ENCODE measurements at regions not wholly inside any gene's neighbourhood (a gene's known extent, or its start where the extent isn't known, plus 50 kb on each side); places are given as distances from the start of the nearest gene placed in this dataset.

DNA sequence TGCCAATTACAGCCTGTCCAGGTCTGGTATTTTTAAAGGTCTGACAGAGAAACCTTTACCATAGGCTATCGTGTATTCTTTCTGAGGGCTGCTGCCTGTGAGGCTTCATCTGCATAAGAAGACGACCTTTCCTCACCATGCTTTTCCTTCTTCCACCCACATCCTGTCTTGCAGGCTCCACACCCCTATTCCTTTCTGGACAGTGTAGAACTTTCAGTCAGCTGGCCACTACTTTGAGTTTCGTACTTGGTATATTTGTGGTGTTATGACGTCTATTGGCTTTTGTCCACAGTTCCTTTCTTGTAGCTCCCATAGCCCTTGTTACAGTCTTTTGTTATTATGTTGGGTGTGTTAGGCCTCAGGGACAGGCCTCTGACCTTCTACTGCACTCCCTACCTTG is 311.4 kb downstream of the RAPGEF2 start:
- H3K4me3 Mint-ChIP-seq (ENCODE audit: unreplicated experiment): no peak overlapping the region
- POLR2A ChIA-PET: no interaction called here
- 0 out of 2 replicates have a peak, but pooled peaks cover under 1% of the 10 kb centered on the region for H3K9me3 ChIP-seq
- no peaks in the 10 kb centered on the region for H3K27me3 ChIP-seq (replicated peaks; ENCODE audit: control insufficient read depth, insufficient read depth, low read length)
- no peak for DNase-seq
- no peaks in the 10 kb centered on the region for H3K9me3 Mint-ChIP-seq (ENCODE audit: unreplicated experiment)
- H3K27ac Mint-ChIP-seq (ENCODE audit: unreplicated experiment): no peak overlapping the region
- H3K36me3 ChIP-seq (ENCODE audit: control insufficient read depth, insufficient read depth, low read length): no peaks in the 10 kb centered on the region
- no TSS peak for BruUV-seq (replicated peaks)
- H3K27me3 Mint-ChIP-seq (ENCODE audit: insufficient read depth, unreplicated experiment): no peaks in the 10 kb centered on the region
- H3K4me1 ChIP-seq: peaks cover 20% of the 10 kb centered on the region
- H3K4me3 ChIP-seq (ENCODE audit: low read depth, low read length): no peak overlapping the region
- intact Hi-C loops (cut with micrococcal nuclease; ENCODE audit: unreplicated experiment): no loop called here
- H3K36me3 Mint-ChIP-seq (ENCODE audit: insufficient read depth, unreplicated experiment): peaks cover 7% of the 10 kb centered on the region
- H3K4me1 Mint-ChIP-seq (ENCODE audit: low read depth, unreplicated experiment): peaks cover 12% of the 10 kb centered on the region
- CTCF ChIA-PET: no interaction called here
- TF ChIP-seq, protein P1, sequence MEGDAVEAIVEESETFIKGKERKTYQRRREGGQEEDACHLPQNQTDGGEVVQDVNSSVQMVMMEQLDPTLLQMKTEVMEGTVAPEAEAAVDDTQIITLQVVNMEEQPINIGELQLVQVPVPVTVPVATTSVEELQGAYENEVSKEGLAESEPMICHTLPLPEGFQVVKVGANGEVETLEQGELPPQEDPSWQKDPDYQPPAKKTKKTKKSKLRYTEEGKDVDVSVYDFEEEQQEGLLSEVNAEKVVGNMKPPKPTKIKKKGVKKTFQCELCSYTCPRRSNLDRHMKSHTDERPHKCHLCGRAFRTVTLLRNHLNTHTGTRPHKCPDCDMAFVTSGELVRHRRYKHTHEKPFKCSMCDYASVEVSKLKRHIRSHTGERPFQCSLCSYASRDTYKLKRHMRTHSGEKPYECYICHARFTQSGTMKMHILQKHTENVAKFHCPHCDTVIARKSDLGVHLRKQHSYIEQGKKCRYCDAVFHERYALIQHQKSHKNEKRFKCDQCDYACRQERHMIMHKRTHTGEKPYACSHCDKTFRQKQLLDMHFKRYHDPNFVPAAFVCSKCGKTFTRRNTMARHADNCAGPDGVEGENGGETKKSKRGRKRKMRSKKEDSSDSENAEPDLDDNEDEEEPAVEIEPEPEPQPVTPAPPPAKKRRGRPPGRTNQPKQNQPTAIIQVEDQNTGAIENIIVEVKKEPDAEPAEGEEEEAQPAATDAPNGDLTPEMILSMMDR (IDR thresholded peaks at IDR 0.05; ENCODE audit: insufficient read depth in 1 of 2, low read depth in 1 of 2, low read length in 1 of 2, severe bottlenecking in 1 of 2, unreplicated experiment in 1 of 2): no peak

DNA sequence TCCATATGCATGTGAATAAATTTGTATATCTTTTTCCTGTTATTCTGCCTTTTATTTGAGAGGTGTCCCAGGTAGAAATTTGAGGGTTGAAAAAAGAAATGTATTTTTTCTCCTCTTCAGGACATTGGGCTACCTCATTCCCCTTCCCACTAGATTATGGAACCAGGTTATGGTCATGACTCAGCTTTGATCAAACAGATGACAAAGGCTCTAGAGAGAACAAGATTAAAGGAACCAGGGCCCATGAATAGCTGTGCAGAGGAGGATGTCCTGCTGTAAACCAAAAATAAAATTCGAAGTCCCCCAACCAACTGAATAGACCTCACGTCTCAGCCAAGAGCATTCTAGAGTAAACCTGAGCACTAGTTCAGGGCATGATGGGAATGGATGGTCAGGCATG is 313.2 kb downstream of the RAPGEF2 start:
- H3K4me3 ChIP-seq (ENCODE audit: low read depth, low read length): no peak overlapping the region
- peaks cover 10% of the 10 kb centered on the region; the same call in 1 of the 2 replicates for H3K9me3 ChIP-seq
- peaks cover 7% of the 10 kb centered on the region for H3K36me3 Mint-ChIP-seq (ENCODE audit: insufficient read depth, unreplicated experiment)
- no peaks in the 10 kb centered on the region for H3K27me3 ChIP-seq (replicated peaks; ENCODE audit: control insufficient read depth, insufficient read depth, low read length)
- H3K4me1 ChIP-seq: peaks cover 25% of the 10 kb centered on the region
- intact Hi-C loops (cut with micrococcal nuclease; ENCODE audit: unreplicated experiment): no loop called here
- H3K4me1 Mint-ChIP-seq (ENCODE audit: low read depth, unreplicated experiment): peaks cover 12% of the 10 kb centered on the region
- no peaks in the 10 kb centered on the region for H3K9me3 Mint-ChIP-seq (ENCODE audit: unreplicated experiment)
- DNase-seq: no peak
- TF ChIP-seq, protein P1 (IDR thresholded peaks at IDR 0.05; ENCODE audit: insufficient read depth in 1 of 2, low read depth in 1 of 2, low read length in 1 of 2, severe bottlenecking in 1 of 2, unreplicated experiment in 1 of 2): no peak
- H3K36me3 ChIP-seq (ENCODE audit: control insufficient read depth, insufficient read depth, low read length): no peaks in the 10 kb centered on the region
- ChIA-PET POLR2A (no interaction called here), CTCF (interaction anchor here (0.6 kb wide), 1 partner anchor 31 kb away, joined by 3 read pairs; no protein-coding TSS in a partner anchor)
- no TSS peak for BruUV-seq (replicated peaks)
- H3K4me3 Mint-ChIP-seq (ENCODE audit: unreplicated experiment): no peak overlapping the region
- no peak overlapping the region for H3K27ac Mint-ChIP-seq (ENCODE audit: unreplicated experiment)
- H3K27me3 Mint-ChIP-seq (ENCODE audit: insufficient read depth, unreplicated experiment): no peaks in the 10 kb centered on the region

DNA sequence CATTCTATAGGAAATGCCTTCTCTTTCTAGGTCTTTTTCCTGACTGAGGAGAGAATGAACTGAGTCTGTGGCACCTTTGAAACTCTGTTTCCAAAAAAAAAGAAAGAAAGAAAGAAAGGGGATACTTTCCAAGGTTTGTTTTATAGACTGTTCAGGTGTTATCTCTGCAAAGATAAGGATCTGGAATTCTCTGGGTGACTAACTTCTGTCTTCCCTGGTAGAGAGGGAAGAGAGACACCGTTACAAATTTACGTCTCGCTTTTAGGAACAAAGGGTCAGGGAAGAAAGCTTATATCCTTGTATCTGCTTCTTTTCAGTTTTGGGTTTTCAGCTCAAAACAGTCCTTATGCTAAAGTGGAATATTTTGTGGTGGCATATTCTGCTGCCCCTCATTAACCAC is 314.1 kb downstream of the RAPGEF2 start:
- DNase-seq: no peak
- TF ChIP-seq, protein P1 (IDR thresholded peaks at IDR 0.05; ENCODE audit: insufficient read depth in 1 of 2, low read depth in 1 of 2, low read length in 1 of 2, severe bottlenecking in 1 of 2, unreplicated experiment in 1 of 2): no peak
- Mint-ChIP-seq H3K4me1 (ENCODE audit: low read depth, unreplicated experiment) (peaks cover 12% of the 10 kb centered on the region), H3K36me3 (ENCODE audit: insufficient read depth, unreplicated experiment) (peaks cover 7% of the 10 kb centered on the region), H3K27ac (ENCODE audit: unreplicated experiment) (peak overlapping the region; percentile 35), H3K27me3 (ENCODE audit: insufficient read depth, unreplicated experiment) (no peaks in the 10 kb centered on the region), H3K4me3 (ENCODE audit: unreplicated experiment) (no peak overlapping the region), H3K9me3 (ENCODE audit: unreplicated experiment) (no peaks in the 10 kb centered on the region)
- ChIA-PET POLR2A (no interaction called here), CTCF (no interaction called here)
- intact Hi-C loops (cut with micrococcal nuclease; ENCODE audit: unreplicated experiment): no loop called here
- no peaks in the 10 kb centered on the region for H3K36me3 ChIP-seq (ENCODE audit: control insufficient read depth, insufficient read depth, low read length)
- H3K4me3 ChIP-seq (ENCODE audit: low read depth, low read length): no peak overlapping the region
- no TSS peak for BruUV-seq (replicated peaks)
- H3K4me1 ChIP-seq: peaks cover 25% of the 10 kb centered on the region
- H3K9me3 ChIP-seq: peaks cover 10% of the 10 kb centered on the region; the same call in 1 of the 2 replicates
- no peaks in the 10 kb centered on the region for H3K27me3 ChIP-seq (replicated peaks; ENCODE audit: control insufficient read depth, insufficient read depth, low read length)

All from Caco-2 (cell line).